Neural crest cell (in vitro differentiated cells): ENCODE measurements at regions not wholly inside any gene's neighbourhood (a gene's known extent, or its start where the extent isn't known, plus 50 kb on each side); places are given as distances from the start of the nearest gene placed in this dataset.

Experiments
- DNase-seq: peaks from one replicate; pipeline ENCODE4 v3.0.0; 2021; ENCODE audit warnings: low read depth, mixed read lengths, low spot score
- H3K27ac Mint-ChIP-seq: one replicate; pipeline ENCODE4 v1.8.0; 2021; ENCODE audit warnings: mild to moderate bottlenecking, mixed read lengths; ENCODE audit not compliant: unreplicated experiment
- H3K27me3 Mint-ChIP-seq: 2 replicates; pipeline ENCODE4 v1.8.0; 2021; ENCODE audit warnings: low read depth, mild to moderate bottlenecking, mixed read lengths
- H3K36me3 Mint-ChIP-seq: 2 replicates; pipeline ENCODE4 v1.8.0; 2021; ENCODE audit warnings: low read depth, mild to moderate bottlenecking, mixed read lengths
- H3K4me1 Mint-ChIP-seq: 2 replicates; pipeline ENCODE4 v1.8.0; 2021; ENCODE audit warnings: mixed read lengths
- H3K4me3 Mint-ChIP-seq: one replicate; pipeline ENCODE4 v1.8.0; 2021; ENCODE audit warnings: mild to moderate bottlenecking, mixed read lengths
- H3K9me3 Mint-ChIP-seq: 2 replicates; pipeline ENCODE4 v1.8.0; 2021; ENCODE audit warnings: mixed read lengths
- TF ChIP-seq, protein P1 (sequence below): fragments of 200-600 bp; sonication (generic); conservative IDR thresholded peaks from 2 replicates; pipeline ENCODE4 v1.5.0; 2021; ENCODE audit warnings: antibody characterized with exemption, mild to moderate bottlenecking

DNA sequence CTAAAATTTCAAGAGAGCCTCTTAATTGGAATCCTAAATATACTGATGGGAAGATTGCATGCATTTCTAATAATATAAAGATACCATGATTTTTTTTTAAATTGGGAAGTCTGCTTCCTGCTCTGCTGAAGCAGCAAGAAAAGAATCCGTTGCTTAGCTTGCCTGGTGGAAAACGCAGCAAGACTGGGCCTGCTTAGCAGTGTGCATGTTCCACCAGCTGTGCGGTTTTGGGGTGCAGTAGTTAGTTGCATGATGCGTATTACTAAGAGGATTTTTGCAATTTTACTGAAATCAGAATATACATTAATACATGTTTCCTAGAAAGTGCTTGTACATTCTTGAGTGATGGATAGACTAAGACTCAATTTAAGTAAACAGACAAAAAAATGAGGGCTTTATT is 319.9 kb downstream of the CMPK2 start:
- no peaks in the 10 kb centered on the region for H3K4me1 Mint-ChIP-seq
- peaks cover 1% of the 10 kb centered on the region for H3K36me3 Mint-ChIP-seq
- H3K4me3 Mint-ChIP-seq = no peak overlapping the region
- peaks cover 9% of the 10 kb centered on the region for H3K9me3 Mint-ChIP-seq
- H3K27ac Mint-ChIP-seq = no peak overlapping the region
- TF ChIP-seq, protein P1, sequence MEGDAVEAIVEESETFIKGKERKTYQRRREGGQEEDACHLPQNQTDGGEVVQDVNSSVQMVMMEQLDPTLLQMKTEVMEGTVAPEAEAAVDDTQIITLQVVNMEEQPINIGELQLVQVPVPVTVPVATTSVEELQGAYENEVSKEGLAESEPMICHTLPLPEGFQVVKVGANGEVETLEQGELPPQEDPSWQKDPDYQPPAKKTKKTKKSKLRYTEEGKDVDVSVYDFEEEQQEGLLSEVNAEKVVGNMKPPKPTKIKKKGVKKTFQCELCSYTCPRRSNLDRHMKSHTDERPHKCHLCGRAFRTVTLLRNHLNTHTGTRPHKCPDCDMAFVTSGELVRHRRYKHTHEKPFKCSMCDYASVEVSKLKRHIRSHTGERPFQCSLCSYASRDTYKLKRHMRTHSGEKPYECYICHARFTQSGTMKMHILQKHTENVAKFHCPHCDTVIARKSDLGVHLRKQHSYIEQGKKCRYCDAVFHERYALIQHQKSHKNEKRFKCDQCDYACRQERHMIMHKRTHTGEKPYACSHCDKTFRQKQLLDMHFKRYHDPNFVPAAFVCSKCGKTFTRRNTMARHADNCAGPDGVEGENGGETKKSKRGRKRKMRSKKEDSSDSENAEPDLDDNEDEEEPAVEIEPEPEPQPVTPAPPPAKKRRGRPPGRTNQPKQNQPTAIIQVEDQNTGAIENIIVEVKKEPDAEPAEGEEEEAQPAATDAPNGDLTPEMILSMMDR = no peak
- no peak for DNase-seq
- H3K27me3 Mint-ChIP-seq = no peaks in the 10 kb centered on the region

DNA sequence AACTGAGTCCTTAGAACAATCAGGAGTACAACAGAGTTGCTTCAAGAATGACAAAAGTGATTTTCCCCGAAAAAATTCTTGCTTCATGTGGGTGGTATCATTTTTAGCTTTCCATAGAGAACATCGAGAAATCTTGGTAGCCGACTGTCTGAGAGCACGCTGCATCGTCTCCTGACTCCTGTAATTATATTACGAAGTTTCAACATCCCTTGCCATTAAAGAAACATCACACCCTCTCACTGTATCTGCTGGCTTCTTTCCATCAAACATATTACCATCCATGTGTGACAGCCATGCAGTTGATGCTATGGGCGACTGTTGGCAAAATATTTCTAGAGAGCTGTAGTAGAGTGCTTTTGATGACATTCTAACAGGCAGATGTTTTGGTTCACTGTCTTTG is 311.2 kb downstream of the CMPK2 start:
- DNase-seq = no peak
- TF ChIP-seq, protein P1 = no peak
- Mint-ChIP-seq H3K36me3 (peaks cover 8% of the 10 kb centered on the region), H3K9me3 (peaks cover 2% of the 10 kb centered on the region), H3K27me3 (no peaks in the 10 kb centered on the region), H3K4me1 (peaks cover 5% of the 10 kb centered on the region), H3K4me3 (no peak overlapping the region), H3K27ac (no peak overlapping the region)

DNA sequence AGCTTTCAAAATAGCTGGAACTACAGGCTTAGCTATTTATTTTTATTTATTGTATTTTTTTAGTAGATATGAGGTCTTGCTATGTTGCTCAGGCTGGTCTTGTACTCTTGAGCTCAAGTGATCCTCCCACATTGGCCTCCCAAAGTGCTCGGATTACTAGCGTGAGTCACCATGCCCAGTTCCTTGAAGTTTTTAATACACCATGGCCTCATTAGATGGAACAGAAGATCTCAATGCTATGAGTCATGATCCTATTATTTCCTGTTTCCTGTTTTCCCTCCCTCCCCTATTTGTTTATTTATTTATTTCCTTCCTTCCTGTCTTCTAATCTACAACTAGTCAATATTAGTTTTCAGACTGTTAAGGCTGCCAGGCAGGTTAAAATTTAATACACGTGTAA is 309.0 kb downstream of the CMPK2 start:
- TF ChIP-seq, protein P1 = no peak
- Mint-ChIP-seq H3K36me3 (peaks cover 4% of the 10 kb centered on the region), H3K4me1 (peaks cover 5% of the 10 kb centered on the region), H3K4me3 (no peak overlapping the region), H3K9me3 (no peaks in the 10 kb centered on the region), H3K27ac (no peak overlapping the region), H3K27me3 (no peaks in the 10 kb centered on the region)
- DNase-seq = no peak

DNA sequence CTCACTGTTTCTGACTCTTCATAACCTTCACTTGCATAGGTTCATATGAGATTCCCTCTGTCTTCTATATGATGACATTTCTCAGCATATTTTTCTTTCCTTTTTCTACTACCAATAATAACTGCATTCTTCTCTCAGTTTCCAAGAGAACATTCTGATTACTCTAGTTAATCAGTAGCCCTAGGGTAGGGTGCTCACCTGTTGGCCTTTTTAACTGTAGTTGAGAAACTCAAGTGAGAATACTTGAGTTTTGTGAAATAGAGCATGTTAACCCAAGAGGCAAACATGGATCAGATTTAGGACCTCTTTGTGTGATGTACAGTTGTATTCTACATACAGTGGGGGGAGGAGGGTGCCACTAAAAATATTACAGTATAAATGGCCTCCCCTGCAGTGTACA is 308.0 kb downstream of the CMPK2 start:
- H3K4me1 Mint-ChIP-seq = peaks cover 5% of the 10 kb centered on the region
- TF ChIP-seq, protein P1 = no peak
- no peak overlapping the region for H3K27ac Mint-ChIP-seq

DNA sequence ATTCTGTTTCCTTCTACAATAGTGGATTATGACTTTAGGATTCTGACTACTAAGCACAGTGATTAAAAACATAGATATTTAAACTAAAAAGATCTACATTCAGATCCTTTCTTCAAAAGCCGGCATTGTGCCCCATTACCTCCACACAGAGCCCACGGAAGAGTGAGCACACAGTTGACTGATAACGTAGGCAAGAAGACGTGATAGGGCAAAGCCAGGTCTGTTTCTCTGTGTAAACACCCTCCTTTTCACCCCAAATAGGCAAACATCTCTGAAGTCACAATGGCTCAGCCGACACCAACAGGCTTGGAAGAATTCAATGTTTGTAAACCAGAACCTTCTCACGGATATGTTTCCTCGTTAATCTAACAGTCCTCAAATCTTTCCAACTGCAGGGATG is 302.9 kb downstream of the CMPK2 start:
- TF ChIP-seq, protein P1 = no peak
- Mint-ChIP-seq H3K4me1 (no peaks in the 10 kb centered on the region), H3K9me3 (no peaks in the 10 kb centered on the region), H3K27ac (no peak overlapping the region), H3K36me3 (no peaks in the 10 kb centered on the region), H3K27me3 (no peaks in the 10 kb centered on the region), H3K4me3 (no peak overlapping the region)
- DNase-seq = no peak

More for the DNA sequence above, 308.0 kb downstream of the CMPK2 start:
- Mint-ChIP-seq H3K4me3 (no peak overlapping the region), H3K9me3 (no peaks in the 10 kb centered on the region), H3K36me3 (peaks cover under 1% of the 10 kb centered on the region), H3K27me3 (no peaks in the 10 kb centered on the region)
- DNase-seq = no peak

DNA sequence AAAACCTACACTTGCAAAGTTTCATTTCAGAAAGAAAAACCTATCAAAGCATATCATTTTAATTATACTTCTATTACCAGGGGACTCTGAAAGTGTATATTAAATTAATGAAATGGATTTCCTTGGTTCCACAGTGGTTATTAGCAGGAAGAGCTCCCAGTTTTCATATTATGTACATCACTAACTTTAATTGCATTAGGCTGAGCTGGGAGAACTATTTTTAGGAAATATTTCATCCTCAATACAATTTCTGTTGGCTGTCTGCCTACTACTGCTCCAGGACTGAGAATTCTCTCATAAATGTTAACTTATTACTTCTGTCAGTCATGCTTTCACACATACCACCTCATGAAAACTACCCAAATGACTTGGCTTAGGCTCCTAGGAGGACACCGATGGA is 301.4 kb downstream of the CMPK2 start:
- no peaks in the 10 kb centered on the region for H3K27me3 Mint-ChIP-seq
- H3K36me3 Mint-ChIP-seq = no peaks in the 10 kb centered on the region
- DNase-seq = no peak
- H3K4me3 Mint-ChIP-seq = no peak overlapping the region
- no peak overlapping the region for H3K27ac Mint-ChIP-seq
- peaks cover under 1% of the 10 kb centered on the region for H3K9me3 Mint-ChIP-seq
- TF ChIP-seq, protein P1 = no peak
- H3K4me1 Mint-ChIP-seq = no peaks in the 10 kb centered on the region
